Activated naive CD4-positive, alpha-beta T cell treated with anti-CD3 and anti-CD28 coated beads, Interleukin-2, amount 50 U/mL, for 72 hours (primary cell): ENCODE measurements at regions not wholly inside any gene's neighbourhood (a gene's known extent, or its start where the extent isn't known, plus 50 kb on each side); places are given as distances from the start of the nearest gene placed in this dataset.

Source experiments
- ATAC-seq, 2 donors: fragments of 150-1000 bp; cut with Tn5 transposase; 2 replicates each; pipeline ENCODE4 v1.10.0; 2021; ENCODE audit warnings: mild to moderate bottlenecking in 2 of 2, moderate library complexity in 2 of 2
- DNase-seq, 2 donors: peaks; one replicate each; pipeline ENCODE4 v3.0.0; 2021 to 2022; ENCODE audit warnings: low spot score in 2 of 2
- H3K27ac Mint-ChIP-seq, 2 donors: one replicate each; pipeline ENCODE4 v1.8.0; 2022; ENCODE audit warnings: mild to moderate bottlenecking in 2 of 2, mixed read lengths in 2 of 2
- H3K36me3 Mint-ChIP-seq, 2 donors: one replicate each; pipeline ENCODE4 v1.8.0; 2022; ENCODE audit warnings: mixed read lengths in 2 of 2
- H3K9me3 Mint-ChIP-seq, 2 donors: one replicate each; pipeline ENCODE4 v1.8.0; 2022; ENCODE audit warnings: mixed read lengths in 2 of 2

GRCh38 chr15:61545763-61546162 is 316.7 kb upstream of the RORA start:
- no peak for DNase-seq
- H3K9me3 Mint-ChIP-seq = no peaks in the 10 kb centered on the region
- no peak for ATAC-seq
- no peaks in the 10 kb centered on the region for H3K36me3 Mint-ChIP-seq
- H3K27ac Mint-ChIP-seq = no peak overlapping the region

- Mint-ChIP-seq H3K36me3 (no peaks in the 10 kb centered on the region), H3K27ac (no peak overlapping the region), H3K9me3 (no peaks in the 10 kb centered on the region)
- DNase-seq = no peak
- ATAC-seq = no peak
Observed at GRCh38 chr15:61541516-61541915, 312.4 kb upstream of the RORA start.

- H3K36me3 Mint-ChIP-seq = no peaks in the 10 kb centered on the region
- no peak for DNase-seq
- H3K27ac Mint-ChIP-seq = no peak overlapping the region
- no peaks in the 10 kb centered on the region for H3K9me3 Mint-ChIP-seq
- no peak for ATAC-seq
Observed at GRCh38 chr15:61537337-61537736, 308.2 kb upstream of the RORA start.

GRCh38 chr15:61534986-61535385 is 305.9 kb upstream of the RORA start:
- DNase-seq = no peak
- Mint-ChIP-seq H3K36me3 (no peaks in the 10 kb centered on the region), H3K9me3 (peaks cover 0 to 3% of the 10 kb centered on the region in 2 donors), H3K27ac (no peak overlapping the region)
- ATAC-seq = no peak

- H3K36me3 Mint-ChIP-seq = no peaks in the 10 kb centered on the region
- peaks cover 0 to 3% of the 10 kb centered on the region in 2 donors for H3K9me3 Mint-ChIP-seq
- DNase-seq (no peak), ATAC-seq (no peak)
- H3K27ac Mint-ChIP-seq = no peak overlapping the region
Observed at GRCh38 chr15:61530769-61531168, 301.7 kb upstream of the RORA start.

GRCh38 chr15:61528581-61528910 is 299.4 kb upstream of the RORA start:
- ATAC-seq (no peak), DNase-seq (no peak)
- H3K9me3 Mint-ChIP-seq = peaks cover 0 to 3% of the 10 kb centered on the region in 2 donors
- no peak overlapping the region for H3K27ac Mint-ChIP-seq
- no peaks in the 10 kb centered on the region for H3K36me3 Mint-ChIP-seq

GRCh38 chr15:61527836-61528580 is 298.9 kb upstream of the RORA start:
- H3K9me3 Mint-ChIP-seq = peaks cover 0 to 3% of the 10 kb centered on the region in 2 donors
- DNase-seq (no peak), ATAC-seq (no peak)
- no peak overlapping the region for H3K27ac Mint-ChIP-seq
- no peaks in the 10 kb centered on the region for H3K36me3 Mint-ChIP-seq

GRCh38 chr15:61524545-61524944 is 295.4 kb upstream of the RORA start:
- no peaks in the 10 kb centered on the region for H3K36me3 Mint-ChIP-seq
- DNase-seq (no peak), ATAC-seq (no peak)
- H3K9me3 Mint-ChIP-seq = no peaks in the 10 kb centered on the region
- no peak overlapping the region for H3K27ac Mint-ChIP-seq

- no peaks in the 10 kb centered on the region for H3K36me3 Mint-ChIP-seq
- ATAC-seq (no peak), DNase-seq (no peak)
- H3K9me3 Mint-ChIP-seq = no peaks in the 10 kb centered on the region
- no peak overlapping the region for H3K27ac Mint-ChIP-seq
Observed at GRCh38 chr15:61524086-61524485, 295.0 kb upstream of the RORA start.

- Mint-ChIP-seq H3K27ac (no peak overlapping the region), H3K36me3 (no peaks in the 10 kb centered on the region), H3K9me3 (no peaks in the 10 kb centered on the region)
- DNase-seq (no peak), ATAC-seq (peak in 1 of 2 donors; percentile 9)
Observed at GRCh38 chr15:61522411-61522810, 293.3 kb upstream of the RORA start.

- ATAC-seq = no peak
- no peaks in the 10 kb centered on the region for H3K9me3 Mint-ChIP-seq
- no peaks in the 10 kb centered on the region for H3K36me3 Mint-ChIP-seq
- DNase-seq = no peak
- no peak overlapping the region for H3K27ac Mint-ChIP-seq
Observed at GRCh38 chr15:61521953-61522352, 292.9 kb upstream of the RORA start.

- no peak for DNase-seq
- ATAC-seq = no peak
- no peaks in the 10 kb centered on the region for H3K36me3 Mint-ChIP-seq
- H3K27ac Mint-ChIP-seq = no peak overlapping the region
- no peaks in the 10 kb centered on the region for H3K9me3 Mint-ChIP-seq
Observed at GRCh38 chr15:61519296-61519695, 290.2 kb upstream of the RORA start.

- Mint-ChIP-seq H3K27ac (no peak overlapping the region), H3K9me3 (no peaks in the 10 kb centered on the region), H3K36me3 (no peaks in the 10 kb centered on the region)
- no peak for ATAC-seq
- DNase-seq = no peak
Observed at GRCh38 chr15:61518191-61518950, 289.3 kb upstream of the RORA start.

GRCh38 chr15:61517776-61518175 is 288.7 kb upstream of the RORA start:
- no peaks in the 10 kb centered on the region for H3K36me3 Mint-ChIP-seq

GRCh38 chr15:61517335-61517734 is 288.2 kb upstream of the RORA start:
- ATAC-seq = no peak
- no peak for DNase-seq
- Mint-ChIP-seq H3K27ac (no peak overlapping the region), H3K9me3 (no peaks in the 10 kb centered on the region), H3K36me3 (no peaks in the 10 kb centered on the region)

More at GRCh38 chr15:61517776-61518175, 288.7 kb upstream of the RORA start:
- Mint-ChIP-seq H3K27ac (no peak overlapping the region), H3K9me3 (no peaks in the 10 kb centered on the region)
- ATAC-seq = no peak
- DNase-seq = no peak

GRCh38 chr15:61511756-61512155 is 282.7 kb upstream of the RORA start:
- Mint-ChIP-seq H3K27ac (no peak overlapping the region), H3K9me3 (no peaks in the 10 kb centered on the region), H3K36me3 (no peaks in the 10 kb centered on the region)
- ATAC-seq = no peak
- DNase-seq = no peak

GRCh38 chr15:61511089-61511488 is 282.0 kb upstream of the RORA start:
- Mint-ChIP-seq H3K9me3 (no peaks in the 10 kb centered on the region), H3K36me3 (no peaks in the 10 kb centered on the region), H3K27ac (no peak overlapping the region)
- DNase-seq = no peak
- no peak for ATAC-seq

GRCh38 chr15:61509327-61509840 is 280.3 kb upstream of the RORA start:
- Mint-ChIP-seq H3K9me3 (no peaks in the 10 kb centered on the region), H3K36me3 (no peaks in the 10 kb centered on the region), H3K27ac (no peak overlapping the region)
- DNase-seq (no peak), ATAC-seq (no peak)
